GM19468 (cell line): ENCODE measurements at regions not wholly inside any gene's neighbourhood (a gene's known extent, or its start where the extent isn't known, plus 50 kb on each side); places are given as distances from the start of the nearest gene placed in this dataset.

Experiments
- ATAC-seq: cut with Tn5 transposase; IDR thresholded peaks from one replicate; pipeline ENCODE4 v1.9.1; 2021; ENCODE audit warnings: mild to moderate bottlenecking, moderate library complexity, moderate number of reproducible peaks; ENCODE audit not compliant: unreplicated experiment; ENCODE audit errors: extremely low read depth

GRCh38 chr9:84123648-84124406 lies 143.2 kb downstream of the RMI1 start:
- ATAC-seq, result peak; percentile 89

- no peak for ATAC-seq
Measured at GRCh38 chr9:84125046-84125445, 144.4 kb downstream of the RMI1 start.

GRCh38 chr9:84129529-84129928 lies 148.9 kb downstream of the RMI1 start:
- ATAC-seq, result no peak

GRCh38 chr9:84136119-84136868 lies 155.7 kb downstream of the RMI1 start:
- no peak for ATAC-seq

GRCh38 chr9:84137968-84138367 lies 157.4 kb downstream of the RMI1 start:
- no peak for ATAC-seq

- no peak for ATAC-seq
Measured at GRCh38 chr9:84138541-84138940, 157.9 kb downstream of the RMI1 start.

- ATAC-seq, result no peak
Measured at GRCh38 chr9:84139296-84140070, 158.9 kb downstream of the RMI1 start.

GRCh38 chr9:84140535-84141101 lies 160.0 kb downstream of the RMI1 start:
- no peak for ATAC-seq

GRCh38 chr9:84141741-84142370 lies 161.3 kb downstream of the RMI1 start:
- ATAC-seq, result no peak

- no peak for ATAC-seq
Measured at GRCh38 chr9:84145031-84145430, 164.4 kb downstream of the RMI1 start.

GRCh38 chr9:84145780-84146179 lies 165.2 kb downstream of the RMI1 start:
- no peak for ATAC-seq

GRCh38 chr9:84146893-84147710 lies 166.5 kb downstream of the RMI1 start:
- ATAC-seq, result no peak

GRCh38 chr9:84151236-84151635 lies 170.6 kb downstream of the RMI1 start:
- no peak for ATAC-seq

- no peak for ATAC-seq
Measured at GRCh38 chr9:84151640-84152039, 171.0 kb downstream of the RMI1 start.

- ATAC-seq, result no peak
Measured at GRCh38 chr9:84152204-84152603, 171.6 kb downstream of the RMI1 start.

- no peak for ATAC-seq
Measured at GRCh38 chr9:84153885-84154284, 173.3 kb downstream of the RMI1 start.

- ATAC-seq, result no peak
Measured at GRCh38 chr9:84154320-84154719, 173.7 kb downstream of the RMI1 start.

GRCh38 chr9:84163052-84163650 lies 177.4 kb downstream of the SLC28A3 start:
- no peak for ATAC-seq

GRCh38 chr9:84166891-84167290 lies 173.7 kb downstream of the SLC28A3 start:
- ATAC-seq, result no peak
